ENCODE measurements at regions not wholly inside any gene's neighbourhood (a gene's known extent, or its start where the extent isn't known, plus 50 kb on each side); places are given as distances from the start of the nearest gene placed in this dataset.

DNA sequence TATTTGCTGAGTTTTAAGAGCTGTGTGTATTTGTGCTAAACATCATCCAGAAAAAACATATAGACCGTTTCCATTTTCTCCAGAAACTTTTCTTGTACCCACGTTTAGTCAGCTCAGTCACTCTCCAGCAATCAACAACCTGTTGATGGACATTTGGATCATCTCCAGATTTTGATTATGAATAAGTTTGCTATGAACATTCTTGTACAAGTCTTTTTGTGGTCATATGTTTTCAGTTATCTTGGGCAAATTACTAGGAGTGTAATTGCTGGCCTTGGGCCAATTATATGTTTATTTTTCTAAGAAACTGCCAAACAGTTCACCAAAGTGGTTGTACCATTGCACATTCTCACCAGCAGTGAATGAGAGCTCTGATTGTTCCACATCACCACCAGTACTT is 221.8 kb downstream of the CENPF start:
- DNase-seq, result no peak

DNA sequence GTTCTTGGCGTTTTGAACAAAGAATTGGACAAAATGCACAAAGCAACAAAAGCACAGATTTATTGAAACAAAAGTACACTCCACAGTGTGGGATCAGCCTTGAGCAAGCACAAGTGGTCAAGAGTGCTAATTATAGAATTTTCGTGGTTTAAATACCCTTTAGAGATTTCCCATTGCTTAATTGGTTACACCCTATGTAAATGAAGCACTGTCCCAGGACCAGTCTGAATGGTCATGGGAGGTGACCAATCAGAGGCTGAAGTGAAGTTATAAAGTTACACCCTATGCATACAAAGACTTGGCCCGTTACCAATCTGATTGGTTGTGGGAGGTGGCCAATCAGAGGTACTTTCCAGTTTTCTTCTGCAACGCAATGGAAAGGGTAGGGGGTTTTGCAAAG is 223.6 kb downstream of the CENPF start:
- no peak for DNase-seq

DNA sequence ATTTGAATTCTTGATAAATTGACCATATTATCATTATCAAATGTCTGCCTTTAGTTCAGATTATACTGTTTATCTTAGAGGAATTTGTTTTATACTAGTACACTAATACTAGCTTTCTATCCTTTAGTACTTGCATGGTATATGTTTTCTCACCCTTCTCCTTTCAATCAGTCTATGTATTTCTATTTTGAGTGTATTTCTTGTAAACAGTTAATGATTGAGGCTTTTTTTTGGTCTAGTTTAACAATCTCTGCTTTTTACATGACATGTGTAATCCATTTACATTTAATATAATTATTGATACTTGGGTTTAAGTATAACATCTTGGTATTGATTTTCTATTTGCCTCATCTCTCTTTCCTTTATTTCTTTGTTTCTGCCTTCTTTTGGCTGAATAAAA is 224.9 kb downstream of the CENPF start:
- DNase-seq, result no peak

DNA sequence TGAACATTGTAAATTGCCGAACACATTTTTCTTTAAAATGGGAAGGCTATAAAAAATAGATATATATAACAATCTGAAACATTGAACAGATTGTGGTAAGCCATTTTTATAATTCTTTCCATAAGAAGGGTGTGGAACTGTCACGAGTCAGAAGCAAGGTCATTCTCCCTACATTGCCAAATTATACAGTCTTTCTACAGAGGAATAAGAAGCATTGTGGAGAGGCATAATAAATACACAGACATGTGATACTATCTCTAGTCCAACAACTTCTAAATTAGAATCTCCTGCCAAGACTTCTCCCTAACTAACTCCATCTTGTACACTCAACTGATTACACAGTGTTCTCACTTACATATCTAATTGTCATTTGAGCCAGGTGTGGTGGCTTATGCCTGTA is 227.9 kb downstream of the CENPF start:
- no peak for DNase-seq

DNA sequence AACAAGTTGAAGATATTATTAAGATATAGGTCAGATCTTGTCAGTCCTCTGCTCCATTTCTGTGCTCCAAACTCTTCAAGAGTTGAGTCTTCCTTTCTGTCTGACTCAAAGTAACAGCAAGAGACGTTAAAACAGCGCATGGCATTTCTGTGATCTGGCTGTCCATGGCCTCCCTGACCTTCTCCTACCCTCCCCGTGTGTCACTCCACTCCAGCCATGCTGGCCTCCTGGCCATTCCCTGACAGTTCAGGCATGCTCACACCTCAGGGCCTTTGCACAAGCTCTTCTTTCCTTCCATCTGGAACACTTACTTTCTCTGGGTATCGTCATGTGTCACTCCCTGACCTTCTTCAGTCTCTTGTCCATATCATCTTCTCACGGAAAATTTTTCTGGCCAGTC is 229.0 kb downstream of the CENPF start:
- DNase-seq, result no peak

DNA sequence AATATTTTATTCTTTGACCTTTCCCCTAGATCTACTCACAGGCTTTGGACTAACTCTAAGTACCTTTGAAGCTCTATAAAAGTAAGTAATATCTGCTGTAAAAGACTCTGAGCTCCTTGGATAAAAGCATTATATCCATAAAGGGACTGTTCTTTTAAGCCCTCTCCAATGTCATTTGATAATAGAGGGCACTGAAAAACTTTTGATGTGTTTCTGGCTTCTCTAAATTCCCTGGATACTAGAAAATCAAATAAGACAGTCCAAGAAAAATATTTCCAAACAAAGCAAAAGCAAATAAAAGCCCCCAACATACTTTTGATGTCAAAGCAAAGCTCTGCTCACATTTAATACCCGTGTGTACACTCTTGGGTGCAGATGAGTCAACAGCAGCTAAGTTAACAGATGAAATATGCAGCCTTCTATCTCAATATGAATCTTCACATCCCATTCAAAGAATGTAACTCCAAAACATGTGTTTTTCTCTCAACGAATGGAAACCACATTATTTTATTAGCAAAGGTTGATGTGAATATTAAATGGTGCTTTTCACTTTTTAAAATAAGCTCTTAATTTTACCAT is 230.3 kb downstream of the CENPF start:
- no peak for DNase-seq

DNA sequence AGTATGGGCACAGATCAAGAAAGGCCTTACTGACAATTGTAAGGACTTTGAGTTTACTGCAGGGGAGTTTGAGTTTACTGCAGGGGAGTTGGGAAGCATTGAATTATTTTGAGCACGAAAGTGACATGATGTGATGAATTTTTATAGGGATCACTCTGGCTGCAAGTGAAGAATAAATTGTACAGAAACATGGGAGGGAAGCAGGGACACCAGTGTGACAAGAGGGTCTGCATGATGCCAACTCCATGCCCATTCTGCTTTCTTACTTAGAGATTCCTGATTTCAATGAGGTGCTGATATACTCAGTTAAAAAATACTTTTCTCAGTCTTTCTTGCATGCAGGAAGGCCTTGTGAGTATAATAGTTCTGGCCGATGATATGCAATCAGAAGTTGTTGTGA is 234.4 kb downstream of the CENPF start:
- no peak for DNase-seq

DNA sequence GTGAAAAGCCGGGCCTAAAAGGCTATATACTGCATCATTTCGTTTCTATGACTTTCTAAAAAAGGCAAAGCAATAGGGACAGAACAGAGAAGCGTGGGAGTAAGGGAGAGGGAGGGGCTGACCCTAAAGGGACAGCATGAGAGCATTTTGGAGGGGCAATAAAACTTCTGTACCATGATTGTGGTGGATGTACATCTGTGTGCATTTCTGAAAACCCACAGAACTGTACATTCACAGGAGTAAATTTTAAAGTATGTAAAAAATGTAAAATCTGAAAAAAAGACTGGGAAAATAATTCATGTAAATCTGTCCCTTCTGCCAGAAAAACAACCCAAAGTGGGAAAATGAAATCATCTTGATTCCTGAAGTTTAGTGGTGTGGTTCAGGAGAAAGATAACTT is 235.4 kb downstream of the CENPF start:
- no peak for DNase-seq

DNA sequence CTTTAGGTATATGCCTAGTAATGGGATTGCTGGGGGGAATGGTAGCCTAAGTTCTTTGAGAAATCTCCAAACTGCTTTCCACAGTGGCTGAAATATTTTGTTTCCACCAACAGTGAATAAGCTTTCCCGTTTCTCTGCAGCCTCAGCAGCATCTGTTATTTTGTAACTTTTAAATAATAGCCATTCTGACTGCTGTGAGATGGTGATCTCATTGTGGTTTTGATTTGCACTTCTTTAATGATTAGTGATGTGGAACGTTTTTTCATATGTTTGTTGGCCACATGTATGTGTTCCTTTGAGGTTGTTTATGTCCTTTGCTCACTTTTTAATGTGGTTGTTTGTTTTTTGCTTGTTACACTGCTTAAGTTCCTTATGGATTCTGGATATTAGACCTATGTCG is 237.4 kb downstream of the CENPF start:
- DNase-seq, result no peak

DNA sequence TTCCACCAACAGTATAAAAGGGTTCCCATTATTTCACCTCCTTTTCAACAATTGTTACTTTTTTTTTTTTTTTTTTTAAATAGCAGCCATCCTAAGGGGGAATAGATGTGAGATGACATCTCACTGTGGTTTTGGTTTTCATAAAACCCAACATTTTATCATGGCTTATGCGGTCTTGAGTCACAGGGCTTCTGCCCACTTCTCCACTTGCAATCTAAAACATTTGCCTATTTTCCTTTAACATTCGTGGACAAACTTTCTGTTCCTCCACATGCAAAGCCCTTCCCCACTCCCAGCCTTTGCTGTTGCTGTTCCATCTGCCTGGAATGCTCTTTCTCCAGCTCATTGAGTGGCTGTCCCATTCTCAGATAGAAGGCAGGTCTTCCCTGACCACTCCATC is 239.7 kb upstream of the KCNK2 start:
- DNase-seq, result no peak

DNA sequence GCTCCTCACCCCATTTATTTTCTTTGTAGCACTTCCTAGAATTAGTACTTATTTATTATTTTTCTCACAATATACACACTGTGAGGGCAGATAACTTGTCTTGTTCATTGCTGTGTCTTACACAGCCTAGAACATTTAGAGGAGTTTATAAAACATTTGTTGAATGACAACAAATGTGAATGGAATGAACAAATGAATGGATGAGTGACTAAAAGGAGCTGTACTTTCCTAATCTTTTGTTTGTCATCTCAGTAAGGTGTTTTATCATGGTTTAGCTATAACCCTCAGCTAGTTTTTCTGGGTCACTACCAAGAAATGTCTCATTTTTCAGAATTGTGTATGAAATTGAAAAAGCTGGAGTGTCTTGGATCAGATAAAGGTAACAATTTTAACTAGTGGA is 239.3 kb upstream of the KCNK2 start:
- no peak for DNase-seq

DNA sequence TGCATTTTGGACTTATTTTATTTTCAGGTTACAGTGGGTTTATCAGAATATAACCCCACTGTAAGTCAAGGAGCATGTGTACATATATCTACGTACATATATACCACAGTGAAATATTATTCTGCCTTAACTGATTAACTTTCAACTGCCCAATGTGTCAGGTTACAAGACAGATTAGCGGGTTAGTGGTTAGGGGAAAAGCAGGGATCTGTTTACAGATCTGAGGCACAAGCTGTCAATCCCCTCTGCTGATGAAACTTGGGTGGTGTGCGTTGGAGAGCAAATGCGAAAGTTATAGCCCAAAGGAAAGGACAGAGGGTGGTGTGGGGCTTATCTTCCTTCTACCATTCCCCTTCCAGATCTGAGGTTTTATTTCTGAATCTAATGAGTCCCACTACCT is 238.2 kb upstream of the KCNK2 start:
- DNase-seq, result no peak

DNA sequence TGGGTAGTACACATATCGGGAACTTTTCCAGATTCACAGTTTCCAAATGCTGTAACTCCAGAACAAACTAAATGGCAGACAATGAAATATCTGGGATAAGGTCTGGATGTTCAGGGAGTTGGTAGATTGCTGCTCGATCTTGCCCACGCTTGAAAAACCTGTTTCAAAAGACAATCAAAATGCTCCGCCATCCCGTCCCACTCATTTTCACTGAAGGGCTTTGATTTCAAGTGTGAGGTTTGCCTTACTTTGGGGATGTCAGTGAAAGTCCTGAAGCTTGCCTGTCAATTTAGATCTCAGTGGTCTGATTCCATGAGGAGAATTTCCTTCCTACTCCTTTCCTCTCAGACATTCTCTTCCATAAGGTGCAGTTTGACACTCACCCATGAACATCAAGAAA is 236.3 kb upstream of the KCNK2 start:
- DNase-seq, result no peak

DNA sequence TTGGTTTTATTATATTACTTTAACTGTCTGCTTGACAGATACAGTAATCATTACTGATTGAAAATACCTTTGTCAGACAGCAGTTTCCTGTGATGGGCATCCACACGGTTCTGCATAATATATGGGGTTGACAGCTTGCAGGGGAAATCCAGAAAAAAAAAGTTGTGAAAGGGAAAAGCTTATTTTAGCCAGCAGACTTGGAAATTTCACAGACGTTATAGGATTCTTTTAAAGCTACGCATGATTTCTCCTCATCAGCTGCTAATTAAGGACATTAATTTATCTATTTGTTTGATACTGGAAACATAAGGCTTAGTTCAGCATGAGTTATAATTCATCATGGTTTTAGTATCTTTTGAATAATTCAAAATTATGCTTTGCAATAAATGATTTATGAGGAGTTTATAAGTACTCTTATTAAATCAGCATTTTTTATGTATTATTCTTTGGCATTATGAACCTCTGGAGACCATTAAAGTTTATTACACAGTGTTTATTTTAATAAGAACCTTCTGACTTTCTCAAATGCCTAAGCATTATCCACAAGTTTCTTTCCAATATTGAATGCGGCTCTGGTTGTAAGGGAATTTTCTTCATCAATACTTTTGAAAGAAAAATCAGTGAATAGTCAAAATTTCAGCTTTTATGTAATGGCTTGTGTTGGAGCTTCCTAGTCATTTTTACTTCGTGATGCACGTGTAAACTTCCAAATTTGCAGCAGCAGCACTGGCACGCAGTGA is 235.3 kb upstream of the KCNK2 start:
- no peak for DNase-seq

DNA sequence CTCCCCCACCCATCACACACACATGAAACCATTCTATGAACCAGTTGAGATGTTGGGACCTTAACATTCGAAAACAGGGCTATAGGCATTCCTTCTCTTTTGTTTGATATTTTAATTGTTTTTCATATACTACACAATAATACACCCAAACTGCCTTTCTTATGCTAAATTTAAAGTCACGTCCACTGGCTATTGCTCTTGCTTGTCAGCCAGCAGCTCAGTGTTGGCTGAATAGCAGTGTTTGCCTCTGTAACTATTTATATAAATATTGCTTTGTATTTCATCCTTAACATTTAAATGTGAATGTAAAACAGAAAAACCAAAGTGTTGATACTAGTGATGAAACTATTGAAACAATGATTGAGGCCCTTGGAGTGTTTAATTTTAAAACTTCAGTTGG is 234.4 kb upstream of the KCNK2 start:
- DNase-seq, result no peak

DNA sequence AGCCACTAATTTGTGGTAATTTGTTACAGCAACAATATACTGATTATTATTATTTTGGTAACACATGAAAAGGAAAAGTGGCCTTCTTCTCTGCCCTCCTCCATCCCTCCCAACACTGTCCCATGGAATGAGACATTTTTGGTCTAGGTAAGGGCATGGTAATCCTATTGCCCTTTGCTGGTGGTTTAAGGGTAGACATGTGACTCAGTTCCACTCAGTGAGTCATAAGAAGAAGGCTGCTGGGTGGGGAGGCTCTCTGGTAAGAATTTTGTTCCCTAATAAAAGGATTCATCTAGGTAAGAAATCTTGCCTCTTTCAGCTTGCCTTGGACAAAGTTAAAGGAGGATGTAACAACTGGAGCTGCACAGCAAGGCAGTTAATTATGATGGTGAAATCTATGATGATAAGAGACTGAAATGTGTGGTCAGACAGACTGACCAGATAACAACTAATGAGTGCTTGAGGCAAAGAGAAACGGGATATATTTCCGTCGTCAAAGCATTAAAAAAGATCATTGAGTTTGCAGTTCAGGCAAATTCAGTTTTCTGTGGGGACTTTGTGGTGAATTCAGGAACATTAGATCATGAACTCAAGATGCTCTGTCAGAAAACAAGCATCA is 232.0 kb upstream of the KCNK2 start:
- no peak for DNase-seq

DNA sequence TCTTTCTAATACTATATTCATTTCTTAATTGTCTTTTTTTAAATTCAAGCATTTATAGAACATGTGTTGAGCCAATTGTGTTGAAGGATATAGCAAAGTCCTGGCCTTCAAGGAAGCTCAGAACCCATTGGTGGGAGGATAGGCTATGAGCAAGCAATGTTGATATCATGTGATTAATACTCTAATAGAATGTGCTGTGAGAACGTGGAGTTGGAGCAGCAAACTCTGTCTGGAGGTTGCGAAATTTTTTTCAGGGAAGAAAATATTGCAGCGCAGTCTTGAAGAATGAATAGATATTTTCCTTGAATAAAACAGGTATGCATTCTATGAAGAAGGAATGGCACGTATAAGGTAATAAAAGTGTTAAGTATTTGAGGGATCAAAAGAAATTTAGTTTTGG is 229.2 kb upstream of the KCNK2 start:
- DNase-seq, result no peak

DNA sequence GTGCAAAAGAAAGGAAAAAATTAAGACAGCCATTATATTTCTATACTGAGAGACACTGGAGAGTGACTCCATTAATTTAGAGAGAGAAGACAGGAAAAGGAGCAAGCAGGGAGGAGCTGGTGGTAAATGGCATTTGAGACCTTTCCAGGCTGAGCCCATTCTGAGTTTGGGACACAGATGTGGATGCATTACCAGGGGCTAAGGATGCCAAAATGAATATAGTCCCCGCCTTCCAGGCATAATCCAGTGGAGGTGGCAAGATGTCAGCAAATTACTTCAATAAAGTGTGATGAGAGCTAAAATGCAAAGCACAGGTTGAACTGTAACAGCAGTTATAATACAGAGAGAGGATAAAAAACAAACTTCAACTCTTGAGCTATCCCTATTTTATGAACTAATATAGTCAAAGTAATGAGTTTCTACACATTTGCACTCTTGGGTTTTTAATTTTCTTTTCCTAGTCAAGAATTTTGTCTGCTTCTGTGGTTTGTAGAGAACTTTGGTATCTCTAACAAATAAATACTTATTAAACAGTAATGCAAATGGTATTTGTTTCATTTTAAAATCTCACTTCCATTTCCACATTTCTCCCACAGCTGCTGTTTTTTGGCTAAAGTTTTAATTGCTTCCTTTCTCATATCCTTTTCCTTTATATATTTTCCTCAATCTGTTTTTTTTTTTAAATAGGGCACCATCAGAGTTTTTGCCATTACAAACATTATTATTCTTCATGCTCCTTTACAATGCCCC is 228.2 kb upstream of the KCNK2 start:
- DNase-seq, result no peak

DNA sequence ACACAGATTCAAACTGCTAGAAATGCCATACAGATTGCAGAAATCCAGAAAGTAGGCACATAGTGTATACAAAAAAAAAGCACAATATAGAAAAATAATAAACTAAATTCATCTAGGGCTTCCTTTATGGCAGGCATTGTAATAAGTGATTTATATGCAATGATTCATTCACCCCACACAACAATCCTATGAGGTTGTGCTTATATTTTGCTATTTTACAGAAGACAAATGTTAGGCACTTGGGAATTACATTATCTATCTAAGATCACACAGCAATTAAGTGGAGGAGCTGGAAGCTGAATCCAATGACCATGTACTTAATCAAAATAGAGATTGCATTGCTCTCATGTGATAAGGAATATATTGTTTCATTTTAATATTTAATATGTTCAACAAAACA is 225.7 kb upstream of the KCNK2 start:
- DNase-seq, result no peak

DNA sequence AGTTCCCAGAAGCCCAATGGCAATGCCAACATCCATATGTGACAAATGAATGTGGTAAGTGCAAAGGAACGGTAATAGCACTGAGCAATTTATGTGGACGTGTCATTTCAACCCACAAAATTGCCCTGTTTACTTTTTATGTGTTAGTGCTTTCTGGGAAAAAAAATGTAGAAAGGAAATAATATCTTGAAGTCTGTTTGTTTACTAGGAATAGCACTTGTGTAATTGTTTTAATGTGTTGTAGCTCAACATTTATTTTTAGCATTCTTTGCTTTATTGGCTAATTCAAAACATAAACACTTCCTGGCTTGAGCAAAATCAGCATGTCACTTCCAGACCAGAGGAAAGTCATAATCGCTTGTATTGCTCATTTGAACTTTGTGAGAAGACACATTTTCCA is 224.8 kb upstream of the KCNK2 start:
- no peak for DNase-seq

DNA sequence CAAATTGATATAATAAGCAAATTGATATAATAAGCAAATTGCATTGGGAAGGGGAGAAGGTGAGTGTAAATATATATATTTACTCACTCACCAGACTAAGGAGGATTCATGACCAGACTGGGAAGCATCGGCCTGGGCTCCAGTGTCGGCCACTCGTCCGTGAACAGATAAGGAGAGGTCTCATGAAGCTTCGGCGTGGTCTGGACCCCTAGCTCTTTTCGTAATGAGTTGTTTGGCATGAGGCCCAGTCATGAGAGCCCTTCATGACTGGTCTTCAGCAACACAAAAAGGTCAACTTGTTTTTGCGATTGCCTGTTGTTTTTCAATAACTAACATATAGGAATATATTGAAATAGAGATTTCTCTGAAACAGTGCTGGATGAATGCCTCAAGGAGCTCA is 222.9 kb upstream of the KCNK2 start:
- no peak for DNase-seq

DNA sequence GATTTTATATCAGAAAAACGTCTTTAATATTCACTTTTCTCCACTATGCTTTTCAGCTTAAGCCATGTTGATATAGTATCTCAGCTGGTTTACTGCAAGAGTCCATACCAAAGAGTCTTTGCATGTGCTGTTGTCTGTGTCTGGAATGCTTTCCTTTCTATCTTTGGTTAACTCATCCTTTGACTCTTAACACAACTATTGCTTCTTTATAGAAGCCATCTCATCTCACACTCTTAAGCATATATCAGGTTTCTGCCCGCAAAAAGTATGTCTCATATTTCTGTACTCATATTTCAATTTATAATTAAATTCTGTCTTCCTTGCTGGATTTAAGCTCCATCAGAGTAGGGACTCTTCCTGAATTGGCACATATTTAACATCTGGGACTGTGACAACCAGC is 220.9 kb upstream of the KCNK2 start:
- no peak for DNase-seq

DNA sequence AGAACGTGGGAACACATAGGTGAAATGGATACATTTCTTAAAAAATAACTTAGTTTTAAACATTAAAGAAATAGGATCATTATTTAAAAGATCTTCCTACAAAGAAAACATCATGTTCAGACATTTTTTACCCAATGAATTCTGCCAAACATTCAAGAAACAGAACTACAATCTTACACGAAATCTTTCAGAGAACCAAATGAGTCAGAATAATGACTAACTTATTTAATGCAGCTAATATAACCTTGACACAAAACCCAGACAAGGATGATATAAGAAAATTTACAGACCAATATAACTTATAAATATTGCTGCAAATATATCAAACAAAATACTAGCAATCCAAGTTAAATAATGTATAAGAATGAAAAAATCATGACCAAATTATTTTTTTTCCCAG is 220.1 kb upstream of the KCNK2 start:
- no peak for DNase-seq

All from activated naive CD4-positive, alpha-beta T cell treated with anti-CD3 and anti-CD28 coated beads, Interleukin-2, amount 50 U/mL, for 16 hours (primary cell).